PC-3 (cell line): ENCODE measurements at regions not wholly inside any gene's neighbourhood (a gene's known extent, or its start where the extent isn't known, plus 50 kb on each side); places are given as distances from the start of the nearest gene placed in this dataset.

Experiments used
- ATAC-seq: fragments of 200-7000 bp; cut with Tn5 transposase; 2 replicates; pipeline ENCODE4 v1.9.1; 2020; ENCODE audit warnings: mild to moderate bottlenecking, moderate library complexity
- BruUV-seq: library from RNA; stranded (reverse); fragments of 400-500 nt; replicated peaks from 2 replicates; lab custom pipeline; 2021; lab: Mats Ljungman, UMichigan
- CTCF ChIA-PET: fragments of 300-600 bp; sonication (Branson Sonifier 250); formaldehyde crosslinking; loops from one replicate; lab custom pipeline; 2022; ENCODE audit warnings: antibody characterized with exemption; lab: Charles Lee
- POLR2A ChIA-PET: fragments of 300-600 bp; sonication (Branson Sonifier 250); formaldehyde crosslinking; loops from one replicate; lab custom pipeline; 2022; ENCODE audit warnings: antibody characterized with exemption; ENCODE audit not compliant: unreplicated experiment; lab: Charles Lee
- DNase-seq: peaks from one replicate; pipeline ENCODE4 v3.0.0-alpha.2; 2015
- H2AFZ ChIP-seq: fragments of 300-600 bp; sonication (generic); 2 replicates; pipeline ENCODE4 v1.6.0; 2016; ENCODE audit warnings: antibody characterized with exemption, low read length
- H3F3A ChIP-seq: fragments of 300-600 bp; sonication (generic); one replicate; pipeline ENCODE4 v1.6.0; 2017; ENCODE audit warnings: antibody characterized with exemption, low read length, control low read depth, mild to moderate bottlenecking; ENCODE audit not compliant: unreplicated experiment
- H3K27ac ChIP-seq: fragments of 300-600 bp; sonication (generic); 2 replicates; pipeline ENCODE4 v1.5.1; 2016; ENCODE audit warnings: mild to moderate bottlenecking, low read length
- H3K27me3 ChIP-seq: fragments of 300-600 bp; sonication (generic); 2 replicates; pipeline ENCODE4 v1.6.1; 2016; ENCODE audit warnings: low read length, mixed read lengths
- H3K36me3 ChIP-seq: fragments of 300-600 bp; sonication (generic); 2 replicates; pipeline ENCODE4 v1.6.1; 2016; ENCODE audit warnings: low read depth, mixed run types, low read length, mixed read lengths
- H3K4me1 ChIP-seq: fragments of 300-600 bp; sonication (generic); 2 replicates; pipeline ENCODE4 v1.5.1; 2016; ENCODE audit warnings: low read length; ENCODE audit not compliant: insufficient read depth
- H3K4me2 ChIP-seq: fragments of 300-600 bp; sonication (generic); 2 replicates; pipeline ENCODE4 v1.6.0; 2016; ENCODE audit warnings: low read length
- H3K4me3 ChIP-seq: fragments of 300-600 bp; sonication (generic); 2 replicates; pipeline ENCODE4 v1.5.1; 2016; ENCODE audit warnings: mild to moderate bottlenecking, low read length, mixed read lengths
- H3K79me2 ChIP-seq: fragments of 300-600 bp; sonication (generic); 2 replicates; pipeline ENCODE4 v1.6.1; 2017; ENCODE audit warnings: low read length, mixed read lengths
- H3K9ac ChIP-seq: fragments of 300-600 bp; sonication (generic); 2 replicates; pipeline ENCODE4 v1.6.0; 2016; ENCODE audit warnings: mild to moderate bottlenecking, low read length
- H3K9me2 ChIP-seq: fragments of 300-600 bp; sonication (generic); replicated peaks from 2 replicates; pipeline ENCODE4 v1.6.1; 2016; ENCODE audit warnings: mixed run types, low read length, mixed read lengths
- H3K9me3 ChIP-seq: fragments of 300-600 bp; sonication (generic); 2 replicates; pipeline ENCODE4 v1.6.1; 2016; ENCODE audit warnings: low read length, mixed read lengths
- H4K20me1 ChIP-seq: fragments of 300-600 bp; sonication (generic); 2 replicates; pipeline ENCODE4 v1.6.1; 2016; ENCODE audit warnings: low read length, mixed read lengths
- EZH2 ChIP-seq: fragments of 300-600 bp; sonication (generic); IDR thresholded peaks from one replicate; pipeline ENCODE4 v1.6.1; 2017; ENCODE audit warnings: antibody characterized with exemption, mild to moderate bottlenecking, low read length; ENCODE audit not compliant: unreplicated experiment
- EZH2phosphoT487 ChIP-seq: fragments of 300-600 bp; sonication (generic); IDR thresholded peaks from 2 replicates; pipeline ENCODE4 v1.6.1; 2018; ENCODE audit warnings: mild to moderate bottlenecking, antibody characterized with exemption, low read length, borderline replicate concordance
- intact Hi-C: fragments of 100-400 bp; cut with micrococcal nuclease; formaldehyde crosslinking; loops from 2 replicates; pipeline ENCODE4 v1.9.0; 2023
- TF ChIP-seq, protein P1 (sequence below): fragments of 300-600 bp; sonication (generic); conservative IDR thresholded peaks from 2 replicates; pipeline ENCODE4 v1.5.1; 2017; ENCODE audit warnings: antibody characterized with exemption, low read depth, mild to moderate bottlenecking, low read length

DNA sequence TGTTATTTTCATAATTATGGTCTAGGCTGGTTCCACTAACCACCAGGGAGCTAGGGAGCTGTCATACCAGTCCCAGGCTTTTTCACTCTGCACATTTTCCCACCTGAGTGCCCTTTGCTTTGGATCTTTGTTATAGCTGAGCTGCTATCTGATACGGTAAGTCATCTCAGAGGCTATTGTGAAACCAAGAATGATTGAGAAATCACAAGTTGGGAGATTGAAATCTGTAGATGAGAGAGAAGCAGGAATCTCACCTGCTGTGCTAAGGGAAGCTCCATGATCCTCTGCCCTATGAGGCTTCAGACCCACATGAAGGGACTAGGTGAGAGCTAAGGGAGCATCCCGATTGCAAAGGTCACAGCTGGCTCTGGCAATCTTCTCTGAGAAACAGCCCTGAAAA, 307.8 kb downstream of the REEP3 start:
- Histone ChIP-seq H3K79me2 (no peaks in the 10 kb centered on the region), H3K27me3 (peaks cover 5% of the 10 kb centered on the region; the same call in 1 of the 2 replicates), H4K20me1 (no peaks in the 10 kb centered on the region), H3K9me3 (no peaks in the 10 kb centered on the region), H3K36me3 (no peaks in the 10 kb centered on the region), H2AFZ (no peak overlapping the region), H3F3A (no peaks in the 10 kb centered on the region), H3K4me2 (no peak overlapping the region), H3K27ac (no peak overlapping the region), H3K9ac (no peak overlapping the region), H3K9me2 (no peaks in the 10 kb centered on the region), H3K4me1 (no peaks in the 10 kb centered on the region), H3K4me3 (no peak overlapping the region)
- intact Hi-C loops, result no loop called here
- DNase-seq, result peak; percentile 12
- no peak for ATAC-seq
- TF ChIP-seq EZH2 (no peak), EZH2phosphoT487 (no peak)
- TF ChIP-seq, protein P1, sequence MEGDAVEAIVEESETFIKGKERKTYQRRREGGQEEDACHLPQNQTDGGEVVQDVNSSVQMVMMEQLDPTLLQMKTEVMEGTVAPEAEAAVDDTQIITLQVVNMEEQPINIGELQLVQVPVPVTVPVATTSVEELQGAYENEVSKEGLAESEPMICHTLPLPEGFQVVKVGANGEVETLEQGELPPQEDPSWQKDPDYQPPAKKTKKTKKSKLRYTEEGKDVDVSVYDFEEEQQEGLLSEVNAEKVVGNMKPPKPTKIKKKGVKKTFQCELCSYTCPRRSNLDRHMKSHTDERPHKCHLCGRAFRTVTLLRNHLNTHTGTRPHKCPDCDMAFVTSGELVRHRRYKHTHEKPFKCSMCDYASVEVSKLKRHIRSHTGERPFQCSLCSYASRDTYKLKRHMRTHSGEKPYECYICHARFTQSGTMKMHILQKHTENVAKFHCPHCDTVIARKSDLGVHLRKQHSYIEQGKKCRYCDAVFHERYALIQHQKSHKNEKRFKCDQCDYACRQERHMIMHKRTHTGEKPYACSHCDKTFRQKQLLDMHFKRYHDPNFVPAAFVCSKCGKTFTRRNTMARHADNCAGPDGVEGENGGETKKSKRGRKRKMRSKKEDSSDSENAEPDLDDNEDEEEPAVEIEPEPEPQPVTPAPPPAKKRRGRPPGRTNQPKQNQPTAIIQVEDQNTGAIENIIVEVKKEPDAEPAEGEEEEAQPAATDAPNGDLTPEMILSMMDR, result no peak
- CTCF ChIA-PET, result no interaction called here
- no TSS peak for BruUV-seq
- POLR2A ChIA-PET, result no interaction called here

DNA sequence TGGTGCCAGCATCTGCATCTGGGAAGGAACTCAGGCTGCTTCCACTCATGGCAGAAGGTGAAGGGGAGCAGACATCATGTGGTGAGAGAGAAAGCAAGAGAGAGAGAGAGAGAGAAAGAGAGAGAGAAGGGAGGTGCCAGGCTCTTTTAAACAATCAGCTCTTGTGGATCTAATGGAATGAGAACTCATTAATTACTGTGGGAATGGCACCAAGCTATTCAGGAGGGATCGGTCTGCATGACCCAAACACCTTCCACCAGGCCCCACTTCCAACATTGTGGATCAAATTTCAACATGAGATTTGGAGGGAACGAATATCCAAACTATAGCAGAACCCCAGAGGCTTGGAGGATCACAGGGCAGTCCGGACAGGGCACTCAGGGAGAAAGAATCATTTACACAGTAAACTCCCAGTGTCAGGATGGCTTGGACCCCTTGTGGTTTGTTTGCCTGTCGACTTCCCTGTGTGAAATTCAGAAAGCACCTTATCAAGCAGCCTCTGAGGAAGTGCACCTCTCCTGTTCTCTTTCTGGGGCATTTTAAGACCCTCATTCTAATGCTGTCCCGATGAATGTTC, 308.5 kb downstream of the REEP3 start:
- CTCF ChIA-PET, result interaction anchor here (0.6 kb wide), 1 partner anchor 254 kb away, joined by 3 read pairs; no protein-coding TSS in a partner anchor
- DNase-seq, result no peak
- intact Hi-C loops, result no loop called here

DNA sequence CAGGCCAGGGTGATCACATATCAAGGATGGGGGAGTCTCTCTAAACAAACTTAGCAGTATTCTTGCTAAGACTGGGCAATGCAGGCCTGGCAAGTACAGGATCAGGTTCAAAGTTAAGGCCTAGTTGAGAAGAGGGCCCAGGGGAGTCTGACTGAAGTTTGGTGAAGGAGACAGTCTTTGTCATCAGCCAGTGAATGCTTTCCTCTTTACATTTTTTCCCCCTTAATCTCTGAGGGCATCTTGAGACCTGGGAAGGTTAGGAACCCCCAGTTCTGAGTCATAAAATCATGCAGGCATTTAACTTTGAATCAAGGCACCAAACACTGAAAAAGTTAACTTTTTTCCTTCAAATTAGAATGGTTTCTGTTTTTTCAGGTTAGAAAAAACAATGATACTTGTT, 311.5 kb downstream of the REEP3 start:
- Histone ChIP-seq H3K9ac (no peak overlapping the region), H2AFZ (no peak overlapping the region), H3K27ac (no peak overlapping the region), H3K4me2 (no peak overlapping the region), H3F3A (no peaks in the 10 kb centered on the region), H3K27me3 (peaks cover 28% of the 10 kb centered on the region), H3K4me1 (no peaks in the 10 kb centered on the region), H3K79me2 (no peaks in the 10 kb centered on the region), H4K20me1 (no peaks in the 10 kb centered on the region), H3K9me3 (no peaks in the 10 kb centered on the region), H3K9me2 (no peaks in the 10 kb centered on the region), H3K36me3 (no peaks in the 10 kb centered on the region), H3K4me3 (no peak overlapping the region)
- DNase-seq (no peak), ATAC-seq (no peak)
- CTCF ChIA-PET, result interaction anchor here (0.6 kb wide), 1 partner anchor 935 kb away, joined by 4 read pairs; no protein-coding TSS in a partner anchor
- no peak for TF ChIP-seq EZH2phosphoT487
- TF ChIP-seq, protein P1, result no peak
- TF ChIP-seq EZH2, result no peak
- intact Hi-C loops, result no loop called here
- BruUV-seq, result no TSS peak
- POLR2A ChIA-PET, result no interaction called here

More for the DNA sequence above, 308.5 kb downstream of the REEP3 start:
- Histone ChIP-seq H3K9ac (no peak overlapping the region), H3K79me2 (no peaks in the 10 kb centered on the region), H3K4me2 (no peak overlapping the region), H3K27ac (no peak overlapping the region), H3K9me3 (no peaks in the 10 kb centered on the region), H2AFZ (no peak overlapping the region), H3F3A (no peaks in the 10 kb centered on the region), H4K20me1 (no peaks in the 10 kb centered on the region), H3K4me1 (no peaks in the 10 kb centered on the region), H3K4me3 (no peak overlapping the region), H3K36me3 (no peaks in the 10 kb centered on the region), H3K27me3 (peaks cover 10% of the 10 kb centered on the region; the same call in 1 of the 2 replicates), H3K9me2 (no peaks in the 10 kb centered on the region)
- ATAC-seq, result no peak
- TF ChIP-seq, protein P1, result no peak
- no TSS peak for BruUV-seq
- POLR2A ChIA-PET, result no interaction called here
